ENCODE measurements at regions not wholly inside any gene's neighbourhood (a gene's known extent, or its start where the extent isn't known, plus 50 kb on each side); places are given as distances from the start of the nearest gene placed in this dataset.

GRCh38 chr5:57720656-57721055 is 238.0 kb upstream of the ACTBL2 start:
- H3K4me1 Mint-ChIP-seq: no peaks in the 10 kb centered on the region
- peaks cover 9 to 21% of the 10 kb centered on the region in 2 donors for H3K27me3 Mint-ChIP-seq (ENCODE audit: low read depth in 2 of 2)
- Histone ChIP-seq H3K36me3 (ENCODE audit: control insufficient read depth, insufficient read depth, low read length) (no peaks in the 10 kb centered on the region), H3K9me3 (ENCODE audit: control insufficient read depth, insufficient read depth, low read length) (no peaks in the 10 kb centered on the region), H3K27me3 (ENCODE audit: control insufficient read depth, insufficient read depth, low read length) (no peaks in the 10 kb centered on the region), H3K4me1 (ENCODE audit: control insufficient read depth, insufficient read depth, low read length) (no peaks in the 10 kb centered on the region), H3K27ac (ENCODE audit: low read length) (no peak overlapping the region), H3K4me3 (ENCODE audit: low read length) (no peak overlapping the region)
- no peak overlapping the region for H3K4me3 Mint-ChIP-seq
- H3K36me3 Mint-ChIP-seq: no peaks in the 10 kb centered on the region
- 86% methylated on average over 4 of the region's 4 CpGs for WGBS (ENCODE audit: insufficient coverage)
- DNase-seq: no peak
- no peak for TF ChIP-seq CTCF (IDR thresholded peaks at IDR 0.05)
- peaks cover 0 to 10% of the 10 kb centered on the region in 2 donors for H3K9me3 Mint-ChIP-seq
- intact Hi-C loops (cut with micrococcal nuclease): no loop called here
- ATAC-seq: no peak
- no peak overlapping the region for H3K27ac Mint-ChIP-seq

GRCh38 chr5:57719216-57719615 is 236.6 kb upstream of the ACTBL2 start:
- Histone ChIP-seq H3K27ac (ENCODE audit: low read length) (no peak overlapping the region), H3K4me3 (ENCODE audit: low read length) (no peak overlapping the region), H3K4me1 (ENCODE audit: control insufficient read depth, insufficient read depth, low read length) (no peaks in the 10 kb centered on the region), H3K9me3 (ENCODE audit: control insufficient read depth, insufficient read depth, low read length) (no peaks in the 10 kb centered on the region), H3K36me3 (ENCODE audit: control insufficient read depth, insufficient read depth, low read length) (no peaks in the 10 kb centered on the region), H3K27me3 (ENCODE audit: control insufficient read depth, insufficient read depth, low read length) (no peaks in the 10 kb centered on the region)
- no peak for DNase-seq
- intact Hi-C loops (cut with micrococcal nuclease): no loop called here
- ATAC-seq: no peak
- 88% methylated on average over 1 of the region's 1 CpG for WGBS (ENCODE audit: insufficient coverage)
- no peak overlapping the region for H3K4me3 Mint-ChIP-seq
- H3K9me3 Mint-ChIP-seq: peaks cover 0 to 11% of the 10 kb centered on the region in 2 donors
- no peaks in the 10 kb centered on the region for H3K4me1 Mint-ChIP-seq
- no peaks in the 10 kb centered on the region for H3K36me3 Mint-ChIP-seq
- no peak for TF ChIP-seq CTCF (IDR thresholded peaks at IDR 0.05)
- no peak overlapping the region for H3K27ac Mint-ChIP-seq
- H3K27me3 Mint-ChIP-seq (ENCODE audit: low read depth in 2 of 2): peaks cover 9 to 20% of the 10 kb centered on the region in 2 donors

DNA sequence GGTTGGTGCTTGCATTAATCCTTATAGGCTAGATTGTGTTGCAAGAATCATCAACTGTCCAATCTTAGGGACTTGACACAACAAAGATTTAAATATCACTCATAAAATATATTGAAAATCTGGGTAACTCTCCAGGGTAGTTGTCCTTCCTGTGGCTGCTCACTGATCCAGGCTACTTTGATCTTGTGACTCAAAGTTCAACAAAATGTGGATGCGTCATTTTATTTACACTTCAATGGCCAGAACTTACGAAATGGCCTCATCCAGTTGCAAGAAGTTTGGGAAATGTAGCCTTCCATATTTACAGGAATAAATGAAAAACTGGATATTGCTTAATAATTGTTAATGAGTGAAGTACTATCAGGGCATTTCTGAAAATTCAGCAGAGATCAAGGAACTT is 235.5 kb upstream of the ACTBL2 start:
- Histone ChIP-seq H3K27me3 (ENCODE audit: control insufficient read depth, insufficient read depth, low read length) (no peaks in the 10 kb centered on the region), H3K4me3 (ENCODE audit: low read length) (no peak overlapping the region), H3K36me3 (ENCODE audit: control insufficient read depth, insufficient read depth, low read length) (no peaks in the 10 kb centered on the region), H3K4me1 (ENCODE audit: control insufficient read depth, insufficient read depth, low read length) (no peaks in the 10 kb centered on the region), H3K9me3 (ENCODE audit: control insufficient read depth, insufficient read depth, low read length) (no peaks in the 10 kb centered on the region), H3K27ac (ENCODE audit: low read length) (no peak overlapping the region)
- Mint-ChIP-seq H3K4me3 (no peak overlapping the region), H3K36me3 (no peaks in the 10 kb centered on the region), H3K27me3 (ENCODE audit: low read depth in 2 of 2) (peaks cover 9 to 26% of the 10 kb centered on the region in 2 donors), H3K9me3 (peaks cover 0 to 11% of the 10 kb centered on the region in 2 donors), H3K4me1 (no peaks in the 10 kb centered on the region), H3K27ac (no peak overlapping the region)
- 25% methylated on average over 2 of the region's 2 CpGs for WGBS (ENCODE audit: insufficient coverage)
- TF ChIP-seq CTCF (IDR thresholded peaks at IDR 0.05): no peak
- DNase-seq (no peak), ATAC-seq (no peak)
- intact Hi-C loops (cut with micrococcal nuclease): no loop called here

GRCh38 chr5:57717555-57717954 is 234.9 kb upstream of the ACTBL2 start:
- Histone ChIP-seq H3K4me1 (ENCODE audit: control insufficient read depth, insufficient read depth, low read length) (no peaks in the 10 kb centered on the region), H3K4me3 (ENCODE audit: low read length) (no peak overlapping the region), H3K27me3 (ENCODE audit: control insufficient read depth, insufficient read depth, low read length) (no peaks in the 10 kb centered on the region), H3K27ac (ENCODE audit: low read length) (no peak overlapping the region), H3K9me3 (ENCODE audit: control insufficient read depth, insufficient read depth, low read length) (no peaks in the 10 kb centered on the region), H3K36me3 (ENCODE audit: control insufficient read depth, insufficient read depth, low read length) (no peaks in the 10 kb centered on the region)
- Mint-ChIP-seq H3K4me1 (no peaks in the 10 kb centered on the region), H3K27ac (no peak overlapping the region), H3K36me3 (no peaks in the 10 kb centered on the region), H3K27me3 (ENCODE audit: low read depth in 2 of 2) (peaks cover 9 to 26% of the 10 kb centered on the region in 2 donors), H3K9me3 (peaks cover 0 to 11% of the 10 kb centered on the region in 2 donors), H3K4me3 (no peak overlapping the region)
- ATAC-seq: no peak
- no peak for TF ChIP-seq CTCF (IDR thresholded peaks at IDR 0.05)
- intact Hi-C loops (cut with micrococcal nuclease): no loop called here
- DNase-seq: no peak
- 83% methylated on average over 3 of the region's 4 CpGs for WGBS (ENCODE audit: insufficient coverage)
